ENCODE measurements at regions not wholly inside any gene's neighbourhood (a gene's known extent, or its start where the extent isn't known, plus 50 kb on each side); places are given as distances from the start of the nearest gene placed in this dataset.

- Histone ChIP-seq H3K4me3 (ENCODE audit: low read depth, low read length) (no peak overlapping the region), H3K9me3 (ENCODE audit: control insufficient read depth, insufficient read depth, low read length) (no peaks in the 10 kb centered on the region), H3K27me3 (ENCODE audit: control insufficient read depth, insufficient read depth, low read length) (no peaks in the 10 kb centered on the region), H3K27ac (ENCODE audit: low read depth, low read length) (no peak overlapping the region)
- no peak for DNase-seq (ENCODE audit: low read depth, low spot score)
- CTCF ChIA-PET = no interaction called here
- POLR2A ChIA-PET = no interaction called here
- no peak for TF ChIP-seq CTCF (IDR thresholded peaks at IDR 0.05; ENCODE audit: low read depth, low read length)
These were observed 177.1 kb upstream of the CHRNA7 start for GRCh38 chr15:31852933-31853799.

DNA sequence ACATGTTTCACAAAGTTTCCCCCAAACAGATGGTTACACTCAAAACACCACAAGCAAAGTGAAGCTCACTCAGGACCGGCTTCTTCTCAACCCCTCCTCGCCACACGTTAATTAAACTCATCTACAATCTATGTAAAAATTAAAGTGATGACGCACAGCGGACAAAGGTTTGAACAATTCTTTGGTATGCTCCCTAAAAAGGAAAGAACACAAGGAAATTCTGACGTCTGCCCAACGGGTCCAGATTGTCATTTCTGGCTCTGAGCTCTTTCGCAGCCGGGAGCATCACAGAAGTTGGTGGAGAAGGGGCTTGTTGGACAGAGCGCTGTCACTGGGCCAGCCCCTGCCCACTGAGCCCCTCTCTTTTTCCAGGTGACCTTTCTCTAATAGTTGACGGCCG lies 173.7 kb upstream of the CHRNA7 start:
- ChIA-PET CTCF (no interaction called here), POLR2A (no interaction called here)
- Histone ChIP-seq H3K27me3 (ENCODE audit: control insufficient read depth, insufficient read depth, low read length) (no peaks in the 10 kb centered on the region), H3K9me3 (ENCODE audit: control insufficient read depth, insufficient read depth, low read length) (no peaks in the 10 kb centered on the region), H3K27ac (ENCODE audit: low read depth, low read length) (no peak overlapping the region), H3K4me3 (ENCODE audit: low read depth, low read length) (no peak overlapping the region)
- no peak for TF ChIP-seq CTCF (IDR thresholded peaks at IDR 0.05; ENCODE audit: low read depth, low read length)
- DNase-seq (ENCODE audit: low read depth, low spot score) = no peak

DNA sequence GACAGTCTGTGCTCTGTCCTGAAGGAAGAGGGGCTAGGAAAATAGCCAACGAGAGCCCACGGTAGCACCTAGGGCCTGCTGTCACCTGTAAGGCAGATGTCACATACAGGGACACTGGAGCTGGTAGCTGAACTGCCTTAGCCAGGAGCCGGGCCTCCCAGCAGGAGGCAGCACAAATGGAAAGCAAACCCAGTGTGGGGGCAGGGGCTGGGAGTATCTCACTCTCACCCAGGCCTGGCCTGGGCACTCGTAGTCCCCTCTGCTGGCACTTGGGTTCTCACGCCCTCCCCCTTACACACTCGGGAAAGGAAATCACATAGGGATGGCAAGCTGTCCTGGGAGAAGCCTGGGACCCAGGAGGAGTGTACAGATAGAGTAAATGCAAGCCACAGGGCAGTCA lies 173.1 kb upstream of the CHRNA7 start:
- Histone ChIP-seq H3K9me3 (ENCODE audit: control insufficient read depth, insufficient read depth, low read length) (no peaks in the 10 kb centered on the region), H3K27ac (ENCODE audit: low read depth, low read length) (no peak overlapping the region), H3K4me3 (ENCODE audit: low read depth, low read length) (no peak overlapping the region), H3K27me3 (ENCODE audit: control insufficient read depth, insufficient read depth, low read length) (no peaks in the 10 kb centered on the region)
- POLR2A ChIA-PET = no interaction called here
- TF ChIP-seq CTCF (IDR thresholded peaks at IDR 0.05; ENCODE audit: low read depth, low read length) = no peak
- no peak for DNase-seq (ENCODE audit: low read depth, low spot score)
- CTCF ChIA-PET = no interaction called here

DNA sequence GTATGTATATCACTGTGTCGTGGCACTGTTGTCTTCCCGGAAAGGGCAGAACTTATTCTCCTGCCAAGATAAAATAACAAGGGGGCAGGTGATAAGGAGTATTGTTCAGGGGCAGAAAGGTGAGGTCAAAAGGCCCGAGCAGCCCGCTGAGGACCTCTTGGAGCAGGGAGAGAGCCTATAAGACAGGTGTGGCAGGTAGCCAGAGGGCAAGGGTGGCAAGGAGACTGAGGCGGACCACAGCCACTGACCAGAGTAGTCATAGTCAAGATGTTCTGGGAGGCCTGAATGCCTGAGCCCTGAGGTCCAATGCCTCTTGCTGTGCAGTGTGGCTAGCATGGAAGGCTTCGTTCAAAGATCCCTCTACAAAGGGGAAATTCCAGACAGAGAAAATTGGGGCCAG lies 172.3 kb upstream of the CHRNA7 start:
- Histone ChIP-seq H3K9me3 (ENCODE audit: control insufficient read depth, insufficient read depth, low read length) (no peaks in the 10 kb centered on the region), H3K27ac (ENCODE audit: low read depth, low read length) (no peak overlapping the region), H3K27me3 (ENCODE audit: control insufficient read depth, insufficient read depth, low read length) (no peaks in the 10 kb centered on the region), H3K4me3 (ENCODE audit: low read depth, low read length) (no peak overlapping the region)
- POLR2A ChIA-PET = no interaction called here
- no peak for TF ChIP-seq CTCF (IDR thresholded peaks at IDR 0.05; ENCODE audit: low read depth, low read length)
- CTCF ChIA-PET = no interaction called here
- no peak for DNase-seq (ENCODE audit: low read depth, low spot score)

DNA sequence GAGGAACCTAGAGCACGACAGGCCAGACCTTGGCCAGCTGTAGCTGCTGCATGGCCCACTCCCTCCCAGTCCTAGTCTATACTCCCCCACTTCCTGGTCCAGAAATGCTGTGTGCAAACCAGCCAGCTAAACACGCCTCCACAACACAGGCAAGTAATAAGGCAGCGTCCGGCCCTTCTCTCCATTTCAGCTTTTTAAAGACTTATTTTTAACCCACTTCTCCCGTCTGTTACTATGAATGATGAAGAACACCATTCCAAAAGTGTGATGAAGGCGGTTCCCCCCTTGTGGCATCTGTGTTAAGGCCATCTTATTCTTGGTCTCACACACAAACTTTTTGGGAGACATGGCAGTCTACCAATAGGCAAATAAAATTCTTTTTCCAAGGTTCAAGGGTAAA lies 164.1 kb upstream of the CHRNA7 start:
- H3K27ac ChIP-seq (ENCODE audit: low read depth, low read length) = no peak overlapping the region
- ChIA-PET POLR2A (no interaction called here), CTCF (interaction anchor here (1.7 kb wide), 1 partner anchor 294 kb away, joined by 6 read pairs; no protein-coding TSS in a partner anchor)
- no peaks in the 10 kb centered on the region; the same call in 1 of the 2 replicates for H3K9me3 ChIP-seq (ENCODE audit: control insufficient read depth, insufficient read depth, low read length)
- TF ChIP-seq CTCF (IDR thresholded peaks at IDR 0.05; ENCODE audit: low read depth, low read length) = no peak
- H3K4me3 ChIP-seq (ENCODE audit: low read depth, low read length) = no peak overlapping the region
- no peak for DNase-seq (ENCODE audit: low read depth, low spot score)
- H3K27me3 ChIP-seq (ENCODE audit: control insufficient read depth, insufficient read depth, low read length) = peaks cover 10% of the 10 kb centered on the region
